Stimulated activated CD8-positive, alpha-beta memory T cell treated with anti-CD3 and anti-CD28 coated beads, Interleukin-15, amount 100 ng/mL, for 48 hours (primary cell): ENCODE measurements at regions not wholly inside any gene's neighbourhood (a gene's known extent, or its start where the extent isn't known, plus 50 kb on each side); places are given as distances from the start of the nearest gene placed in this dataset.

Source experiments
- DNase-seq, 2 donors: peaks; one replicate each; pipeline ENCODE4 v3.0.0-alpha.2; 2020; ENCODE audit warnings: low read depth in 2 of 2

- DNase-seq, result no peak
These were observed 847.0 kb downstream of the TLE1 start for GRCh38 chr9:80842389-80842788.

GRCh38 chr9:80841888-80842287, 847.5 kb downstream of the TLE1 start:
- DNase-seq, result no peak

GRCh38 chr9:80839821-80840675, 849.3 kb downstream of the TLE1 start:
- no peak for DNase-seq

- no peak for DNase-seq
These were observed 853.3 kb downstream of the TLE1 start for GRCh38 chr9:80836013-80836412.

GRCh38 chr9:80831751-80832150, 857.6 kb downstream of the TLE1 start:
- no peak for DNase-seq

GRCh38 chr9:80811656-80812055, 877.7 kb downstream of the TLE1 start:
- no peak for DNase-seq

GRCh38 chr9:80811003-80811402, 878.3 kb downstream of the TLE1 start:
- DNase-seq, result no peak

GRCh38 chr9:80806671-80807070, 882.7 kb downstream of the TLE1 start:
- no peak for DNase-seq

GRCh38 chr9:80804873-80805272, 884.5 kb downstream of the TLE1 start:
- no peak for DNase-seq

GRCh38 chr9:80797831-80798688, 891.3 kb downstream of the TLE1 start:
- DNase-seq, result no peak

GRCh38 chr9:80797101-80797829, 892.1 kb downstream of the TLE1 start:
- no peak for DNase-seq

GRCh38 chr9:80796632-80797031, 892.7 kb downstream of the TLE1 start:
- DNase-seq, result no peak

- DNase-seq, result no peak
These were observed 895.1 kb downstream of the TLE1 start for GRCh38 chr9:80794197-80794596.

GRCh38 chr9:80793706-80794105, 895.6 kb downstream of the TLE1 start:
- DNase-seq, result no peak

- no peak for DNase-seq
These were observed 896.6 kb downstream of the TLE1 start for GRCh38 chr9:80792726-80793125.

- DNase-seq, result no peak
These were observed 897.5 kb downstream of the TLE1 start for GRCh38 chr9:80791836-80792235.

GRCh38 chr9:80790764-80791163, 898.6 kb downstream of the TLE1 start:
- DNase-seq, result no peak

GRCh38 chr9:80789831-80790230, 899.5 kb downstream of the TLE1 start:
- DNase-seq, result no peak

- DNase-seq, result no peak
These were observed 901.7 kb downstream of the TLE1 start for GRCh38 chr9:80787636-80788035.

GRCh38 chr9:80784647-80785046, 904.7 kb downstream of the TLE1 start:
- no peak for DNase-seq

- DNase-seq, result no peak
These were observed 913.4 kb downstream of the TLE1 start for GRCh38 chr9:80775971-80776370.

- DNase-seq, result no peak
These were observed 913.8 kb downstream of the TLE1 start for GRCh38 chr9:80775530-80775929.
